ENCODE measurements at regions not wholly inside any gene's neighbourhood (a gene's known extent, or its start where the extent isn't known, plus 50 kb on each side); places are given as distances from the start of the nearest gene placed in this dataset.

- no peak for TF ChIP-seq POLR2A (IDR thresholded peaks at IDR 0.05)
- no peak for TF ChIP-seq CTCF (IDR thresholded peaks at IDR 0.05)
- TF ChIP-seq POLR2AphosphoS5 (IDR thresholded peaks at IDR 0.05), result no peak
These were observed 363.3 kb downstream of the SEC14L1 start for GRCh38 chr17:77503916-77504651.

Measured in transverse colon (tissue), 4 donors.